ENCODE measurements at regions not wholly inside any gene's neighbourhood (a gene's known extent, or its start where the extent isn't known, plus 50 kb on each side); places are given as distances from the start of the nearest gene placed in this dataset.

DNA sequence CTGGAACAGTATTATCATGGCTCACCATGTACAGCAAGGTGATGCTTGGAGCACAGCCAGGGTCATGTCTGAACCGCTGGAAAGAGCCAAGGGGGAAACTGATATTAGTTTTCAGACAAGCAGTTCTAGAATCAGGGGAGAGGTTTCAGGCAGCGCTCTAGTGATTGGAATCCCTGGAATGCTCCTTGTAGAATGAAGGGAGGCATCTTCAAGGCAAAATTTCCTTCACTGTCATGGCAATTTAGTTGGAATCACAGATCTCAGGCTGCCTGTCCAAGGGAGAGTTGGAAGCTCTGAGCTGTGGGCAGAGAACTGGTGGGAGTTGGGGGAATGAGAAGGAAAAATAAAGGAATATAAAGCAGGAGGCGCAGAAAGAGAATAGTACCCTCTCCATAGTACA is 737.1 kb downstream of the PTPRU start:
- DNase-seq (ENCODE audit: low read depth in 2 of 2) = no peak

DNA sequence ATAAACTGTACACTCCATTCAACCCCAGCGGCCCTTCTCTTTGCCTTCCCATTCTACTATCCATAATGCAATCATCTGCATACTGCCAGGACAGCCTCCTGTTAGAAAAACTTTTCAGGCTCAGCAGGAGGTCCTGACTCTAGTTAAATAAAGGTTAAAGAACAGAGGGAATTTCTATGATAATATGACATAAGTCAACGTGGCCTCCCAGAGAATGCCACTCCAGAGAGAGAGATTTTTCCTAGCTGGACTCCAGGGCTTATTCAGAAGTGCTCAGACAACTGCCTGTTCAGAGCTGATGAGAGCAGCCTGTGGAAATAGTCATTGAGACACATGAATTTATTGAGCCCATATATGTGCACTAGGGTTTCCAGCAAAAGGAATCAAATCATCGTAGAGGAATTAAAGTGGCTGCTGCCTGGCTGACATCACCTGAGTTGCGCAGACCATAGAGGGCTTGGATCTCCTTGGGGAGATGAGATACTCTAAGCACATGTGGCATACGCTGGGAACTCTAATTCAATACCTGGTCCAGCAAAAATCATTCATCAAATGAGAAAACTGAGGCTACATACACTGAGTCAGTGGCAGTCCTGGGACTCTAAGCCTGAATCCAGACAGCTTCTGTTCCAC is 736.2 kb downstream of the PTPRU start:
- DNase-seq (ENCODE audit: low read depth in 2 of 2) = no peak

DNA sequence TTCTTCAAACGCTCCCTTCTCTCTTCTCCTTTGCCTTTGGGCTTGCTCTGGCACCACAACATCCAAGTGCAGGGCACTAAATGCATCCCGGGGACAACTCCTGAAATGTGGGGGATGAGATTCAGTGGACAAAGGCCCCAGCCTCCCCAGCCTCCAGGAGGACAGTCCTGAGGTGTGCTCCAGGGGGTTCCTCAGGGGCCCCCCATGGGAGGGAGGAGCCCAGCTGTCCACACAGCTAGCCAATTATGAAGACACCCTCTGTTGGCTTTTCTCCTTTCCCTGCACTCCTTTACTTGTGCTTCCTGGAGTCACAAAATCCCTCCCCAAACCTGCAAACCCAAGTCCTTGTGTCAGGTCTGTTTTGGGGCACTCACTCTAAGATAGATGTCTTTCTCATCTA is 735.4 kb downstream of the PTPRU start:
- no peak for DNase-seq (ENCODE audit: low read depth in 2 of 2)

DNA sequence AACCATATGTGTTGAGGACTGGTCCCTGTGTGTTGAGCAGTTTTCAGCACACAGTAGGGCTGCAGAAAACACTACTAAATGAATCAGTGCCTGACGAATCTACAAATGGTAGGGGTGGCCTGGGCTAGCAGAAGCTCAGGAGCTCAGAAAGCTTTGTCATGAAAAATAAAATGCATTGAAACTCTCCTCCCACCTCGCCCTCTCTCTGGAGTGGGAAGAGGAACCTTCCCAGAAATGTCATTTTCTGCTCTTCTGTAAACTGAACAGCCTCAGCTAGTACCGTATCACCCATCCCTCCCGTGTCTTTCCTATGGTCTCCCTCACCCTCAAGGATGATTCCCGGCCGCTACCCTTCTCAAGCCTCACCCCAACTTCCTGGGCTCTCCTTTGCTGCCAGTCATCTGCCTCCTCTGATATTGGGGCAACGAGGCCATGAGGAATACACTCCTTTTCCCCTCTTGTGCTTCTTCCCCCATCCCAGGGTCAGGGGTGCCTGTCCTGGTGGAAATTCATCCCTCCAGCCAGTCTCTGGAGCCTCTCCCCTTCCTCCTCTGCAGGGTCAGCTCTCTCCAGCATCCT is 734.5 kb downstream of the PTPRU start:
- no peak for DNase-seq (ENCODE audit: low read depth in 2 of 2)

DNA sequence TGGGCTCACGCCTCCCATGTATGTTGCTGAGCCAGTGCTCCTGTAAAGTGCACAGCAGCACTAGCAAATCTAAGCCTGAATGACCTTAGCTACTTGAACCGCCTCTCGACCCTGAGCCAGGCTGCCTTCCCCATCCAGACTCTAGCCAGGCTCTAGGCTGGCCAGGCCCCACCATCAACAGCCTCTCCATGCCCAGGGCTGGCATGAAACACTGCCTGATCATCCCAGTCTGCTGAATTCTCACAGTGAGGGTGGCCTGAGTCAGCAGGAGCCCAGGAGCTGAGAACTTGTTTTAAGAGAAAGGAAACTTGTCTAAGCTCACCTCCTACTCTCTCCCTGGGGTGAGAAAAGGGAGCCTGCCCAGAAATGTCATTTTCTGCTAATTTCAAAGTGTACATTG is 733.3 kb downstream of the PTPRU start:
- no peak for DNase-seq (ENCODE audit: low read depth in 2 of 2)

DNA sequence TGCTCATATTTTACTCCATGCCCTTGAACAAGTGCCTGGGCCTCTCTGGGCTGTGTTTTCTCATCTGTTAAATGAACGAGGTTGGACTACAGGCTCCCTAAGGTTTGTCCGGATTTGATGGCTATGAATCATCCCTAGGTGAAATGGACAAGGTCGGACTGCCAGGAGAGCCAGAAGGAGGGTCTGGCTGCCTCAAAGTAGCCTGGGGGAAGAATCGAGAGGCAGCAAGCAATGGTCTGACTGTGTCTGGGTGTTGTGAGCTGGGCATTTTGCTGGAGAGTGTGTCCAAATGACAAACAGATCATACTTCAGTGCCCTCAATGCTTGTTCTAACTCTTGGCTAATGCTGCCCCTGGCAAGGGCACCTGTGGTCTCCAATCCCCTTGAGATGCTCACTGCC is 730.9 kb downstream of the PTPRU start:
- no peak for DNase-seq (ENCODE audit: low read depth in 2 of 2)

DNA sequence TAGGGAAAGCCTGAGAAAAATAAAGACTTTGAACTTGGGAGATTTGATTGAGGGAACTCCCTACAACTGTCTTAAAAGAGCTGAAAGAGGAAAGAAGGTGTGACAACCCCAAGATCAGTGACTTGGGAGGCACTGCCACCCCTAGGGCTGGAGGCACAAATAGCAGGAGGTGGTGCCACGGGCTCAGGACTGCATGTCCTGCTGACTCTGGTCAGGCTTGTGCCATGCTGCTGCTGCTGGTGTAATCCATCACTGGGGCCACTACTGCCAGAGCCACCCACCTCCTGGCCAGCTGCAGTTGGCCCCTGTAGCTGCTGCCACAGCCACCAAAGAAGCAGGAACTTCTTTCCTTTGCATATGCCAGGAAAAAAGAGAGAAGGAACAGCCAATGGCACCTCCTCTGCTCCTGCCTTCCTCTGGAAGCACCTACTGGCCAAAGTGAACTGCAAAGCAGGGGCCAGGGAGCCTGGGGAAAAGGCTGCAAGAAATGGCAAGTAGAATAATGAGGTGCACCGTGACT is 730.3 kb downstream of the PTPRU start:
- no peak for DNase-seq (ENCODE audit: low read depth in 2 of 2)

DNA sequence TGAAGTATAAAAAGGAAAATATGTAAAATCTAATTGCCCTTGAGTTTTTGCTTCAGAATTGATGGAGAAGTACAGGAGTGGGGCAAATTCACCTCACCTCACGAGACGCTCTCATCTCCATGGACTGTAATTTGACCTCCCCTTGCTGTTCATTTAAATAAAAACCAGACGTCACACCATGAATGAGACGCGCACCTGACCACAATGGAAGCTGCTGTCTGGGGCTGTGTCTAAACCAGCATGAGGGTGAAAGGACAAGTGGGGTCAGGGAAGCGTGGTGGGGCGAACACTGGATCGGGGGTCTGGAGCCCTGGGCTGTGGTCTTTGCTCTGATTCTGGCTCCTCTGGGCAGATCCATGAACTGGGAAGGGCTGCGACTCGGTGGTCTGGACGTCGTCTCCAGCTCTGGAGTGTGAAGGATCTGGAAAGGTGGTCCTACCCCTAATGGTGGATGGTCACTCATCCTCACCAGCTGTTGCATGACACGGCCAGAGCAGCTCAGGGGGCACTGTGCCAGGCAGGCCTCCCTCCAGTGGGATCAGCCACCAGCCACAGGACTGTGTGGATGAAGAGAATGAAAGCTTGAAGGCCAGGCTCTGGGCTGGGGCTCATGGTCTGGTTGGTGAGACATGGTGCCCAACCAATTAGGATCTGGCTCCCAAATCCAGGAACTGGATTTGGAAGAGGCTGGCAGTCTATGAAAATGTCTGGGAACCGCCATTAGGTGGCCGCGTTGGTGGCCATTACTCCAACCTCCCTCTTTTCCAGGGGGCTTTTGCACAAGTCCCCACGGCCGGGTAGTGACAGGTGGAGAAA is 728.6 kb downstream of the PTPRU start:
- no peak for DNase-seq (ENCODE audit: low read depth in 2 of 2)

DNA sequence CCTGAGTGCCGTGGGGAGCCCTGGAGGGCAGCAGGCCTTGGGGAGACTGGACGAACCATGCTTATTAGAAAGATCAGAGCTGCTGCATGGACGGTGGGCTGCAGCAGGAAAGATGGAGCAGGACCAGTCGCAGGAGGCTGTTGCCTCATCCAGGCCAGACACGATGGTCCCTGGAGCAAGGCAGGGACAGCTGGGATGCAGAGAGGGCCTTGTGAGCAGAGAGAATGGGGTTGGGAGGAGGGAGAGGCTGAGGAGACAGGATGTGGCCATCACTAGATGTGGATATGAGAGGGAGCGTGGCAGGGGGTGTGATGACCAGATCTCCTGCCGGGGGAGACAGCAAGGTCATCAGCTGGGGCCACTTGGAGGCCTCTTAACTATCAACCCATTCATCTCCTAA is 727.6 kb downstream of the PTPRU start:
- no peak for DNase-seq (ENCODE audit: low read depth in 2 of 2)

DNA sequence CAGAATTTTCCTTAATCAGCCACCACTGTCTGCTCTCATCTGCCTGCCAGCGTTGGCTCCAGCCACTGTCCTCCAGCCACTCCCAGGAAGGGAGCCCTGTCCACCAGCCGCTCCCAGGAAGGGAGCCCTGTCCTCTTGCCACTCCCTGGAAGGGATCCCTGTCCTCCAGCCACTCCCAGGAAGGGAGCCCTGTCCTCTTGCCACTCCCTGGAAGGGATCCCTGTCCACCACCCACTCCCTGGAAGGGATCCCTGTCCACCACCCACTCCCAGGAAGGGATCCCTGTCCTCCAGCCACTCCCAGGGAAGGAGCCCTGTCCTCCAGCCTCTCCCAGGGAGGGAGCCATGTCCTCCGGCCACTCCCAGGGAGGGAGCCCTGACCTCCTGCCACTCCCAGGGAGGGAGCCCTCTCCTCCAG is 726.5 kb downstream of the PTPRU start:
- no peak for DNase-seq (ENCODE audit: low read depth in 2 of 2)

DNA sequence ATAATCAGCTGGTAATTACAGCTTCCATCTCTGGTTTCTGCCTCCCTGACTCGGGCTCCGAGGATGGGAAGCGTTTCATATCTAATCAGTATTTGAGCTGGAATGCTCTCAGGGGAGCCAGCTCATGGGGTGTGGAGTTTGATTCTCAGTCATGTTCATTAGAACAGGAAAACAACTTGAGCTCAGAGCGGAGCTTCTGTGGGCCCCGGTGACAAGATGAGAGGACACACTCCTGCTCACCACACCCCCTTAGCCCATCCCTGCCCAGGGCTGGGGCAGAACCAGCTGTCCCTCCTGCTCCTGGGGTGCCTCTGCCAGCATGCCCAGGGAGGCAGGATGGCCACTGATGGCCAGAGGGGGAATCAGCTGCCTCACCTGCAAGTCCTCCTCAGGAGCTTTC is 726.0 kb downstream of the PTPRU start:
- DNase-seq (ENCODE audit: low read depth in 2 of 2) = no peak

DNA sequence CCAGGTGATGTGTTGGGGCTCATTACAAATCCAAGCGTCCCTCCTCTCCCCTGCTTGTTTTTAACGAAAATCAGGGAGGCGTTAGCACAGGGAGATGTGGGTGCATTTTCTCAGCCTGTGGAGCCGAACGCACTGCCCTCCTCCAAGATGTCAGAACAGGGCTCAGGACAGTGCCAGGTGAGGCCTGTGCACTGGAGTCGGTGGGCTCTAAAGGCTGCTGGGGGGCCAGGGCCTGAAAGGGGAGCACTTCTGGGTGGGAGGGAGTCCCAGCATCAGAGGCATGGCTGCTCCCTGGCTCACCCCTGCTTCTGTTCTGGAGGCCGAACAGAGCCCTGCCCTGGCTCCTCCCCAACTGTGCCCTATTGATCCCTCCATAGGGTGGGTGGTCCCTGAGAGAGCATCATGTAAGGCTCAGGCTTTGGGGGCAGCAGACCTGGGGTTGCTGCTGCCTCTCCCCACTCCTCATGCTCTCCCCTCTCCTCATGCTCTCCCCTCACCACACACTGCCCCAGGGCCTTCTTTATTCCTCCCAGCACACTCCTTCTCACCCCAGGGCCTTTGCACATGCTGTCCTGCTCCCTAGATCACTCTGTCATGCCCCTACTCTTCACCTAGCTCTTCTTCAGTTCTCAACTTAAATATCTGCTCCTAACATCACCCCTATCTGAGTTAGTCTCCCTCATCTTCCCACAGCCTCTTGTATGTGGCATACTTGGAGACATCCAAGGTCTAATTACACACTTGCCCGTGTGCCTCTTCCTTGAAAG is 725.2 kb downstream of the PTPRU start:
- no peak for DNase-seq (ENCODE audit: low read depth in 2 of 2)

DNA sequence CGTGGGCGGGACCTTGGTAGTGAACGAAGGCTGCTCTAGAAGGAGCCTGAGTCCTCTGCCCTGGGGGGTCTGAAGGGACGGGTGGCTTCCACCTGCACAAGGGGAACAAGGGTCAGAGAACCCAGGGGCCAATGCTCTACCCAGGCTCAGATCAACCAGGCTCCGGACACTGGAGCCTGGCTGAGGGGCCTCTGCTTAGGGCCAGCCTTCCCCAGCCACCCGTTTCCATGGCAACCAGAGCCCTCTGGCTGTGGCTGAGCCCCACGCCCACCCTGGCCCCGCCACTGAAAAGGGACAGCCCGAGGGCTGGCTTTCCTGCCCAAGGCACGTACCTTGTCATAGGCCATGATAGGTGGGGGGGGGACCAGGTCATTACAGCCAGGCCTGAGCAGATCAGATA is 724.6 kb downstream of the PTPRU start:
- no peak for DNase-seq (ENCODE audit: low read depth in 2 of 2)

DNA sequence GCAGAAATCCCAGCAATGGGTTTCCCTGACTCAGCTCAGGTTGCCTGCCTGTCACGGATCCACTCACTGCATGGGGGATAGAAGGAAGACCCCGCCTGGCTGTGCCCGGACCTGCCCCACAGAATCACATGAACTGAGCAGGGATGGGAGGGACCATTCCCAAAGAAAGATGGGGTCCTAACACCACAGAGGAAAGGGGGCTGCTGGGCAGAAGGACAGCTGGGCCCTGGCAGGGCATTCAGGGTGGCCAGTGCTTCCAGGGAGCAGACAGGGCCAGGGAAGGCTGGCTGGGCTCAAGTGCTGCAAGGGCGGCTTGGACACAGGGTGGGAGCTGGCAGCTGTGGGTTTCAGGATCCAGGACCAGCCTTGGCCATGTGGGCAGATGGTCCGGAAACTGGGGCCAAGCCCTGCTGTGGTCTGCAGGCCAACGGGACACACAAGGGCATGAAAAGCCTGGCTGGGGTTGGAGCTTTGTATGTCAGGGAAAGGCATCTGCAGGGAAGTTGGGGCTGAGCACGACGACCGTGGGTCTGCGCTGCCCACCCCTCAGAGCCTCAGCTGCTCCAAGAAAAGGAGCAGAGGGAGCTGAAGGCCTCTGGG is 723.9 kb downstream of the PTPRU start:
- no peak for DNase-seq (ENCODE audit: low read depth in 2 of 2)

DNA sequence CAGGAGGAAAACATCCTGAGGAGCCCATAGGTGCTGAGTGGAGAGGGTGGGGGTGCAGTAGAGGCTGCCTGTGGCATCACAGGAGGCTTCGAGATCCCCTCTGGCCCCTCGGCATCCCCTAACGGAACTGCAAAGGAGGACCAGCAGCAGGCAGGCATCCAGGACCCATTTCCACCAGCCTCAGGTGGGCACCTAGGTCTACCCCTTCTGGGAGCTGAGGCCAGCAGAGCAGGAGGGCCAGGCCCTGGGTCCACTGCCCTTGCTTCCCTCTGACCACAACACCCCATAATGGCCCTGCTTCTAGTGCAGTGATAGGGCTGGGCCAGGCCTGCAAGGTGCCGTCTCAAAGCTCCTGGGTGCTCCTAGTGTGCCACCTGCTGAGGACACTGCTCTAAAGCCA is 723.0 kb downstream of the PTPRU start:
- DNase-seq (ENCODE audit: low read depth in 2 of 2) = no peak

DNA sequence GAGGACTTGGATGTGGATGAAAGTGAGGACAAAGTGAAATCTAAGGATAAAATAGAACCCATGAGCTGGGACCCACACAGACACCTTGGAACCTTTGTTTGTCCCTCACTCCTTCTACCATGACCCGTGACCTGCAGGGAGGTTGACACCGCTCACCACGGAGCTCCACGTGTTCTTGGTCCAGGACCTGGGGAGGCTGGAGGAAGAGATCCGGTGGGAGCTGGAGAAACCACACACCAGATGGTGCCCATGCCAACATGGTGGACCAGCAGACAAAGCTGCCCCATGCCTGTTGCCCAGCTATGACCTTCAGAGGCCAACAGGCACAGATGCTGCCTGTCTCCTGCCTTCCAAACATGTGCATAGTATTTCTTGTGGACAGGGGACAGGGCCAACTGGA is 721.9 kb downstream of the PTPRU start:
- no peak for DNase-seq (ENCODE audit: low read depth in 2 of 2)

DNA sequence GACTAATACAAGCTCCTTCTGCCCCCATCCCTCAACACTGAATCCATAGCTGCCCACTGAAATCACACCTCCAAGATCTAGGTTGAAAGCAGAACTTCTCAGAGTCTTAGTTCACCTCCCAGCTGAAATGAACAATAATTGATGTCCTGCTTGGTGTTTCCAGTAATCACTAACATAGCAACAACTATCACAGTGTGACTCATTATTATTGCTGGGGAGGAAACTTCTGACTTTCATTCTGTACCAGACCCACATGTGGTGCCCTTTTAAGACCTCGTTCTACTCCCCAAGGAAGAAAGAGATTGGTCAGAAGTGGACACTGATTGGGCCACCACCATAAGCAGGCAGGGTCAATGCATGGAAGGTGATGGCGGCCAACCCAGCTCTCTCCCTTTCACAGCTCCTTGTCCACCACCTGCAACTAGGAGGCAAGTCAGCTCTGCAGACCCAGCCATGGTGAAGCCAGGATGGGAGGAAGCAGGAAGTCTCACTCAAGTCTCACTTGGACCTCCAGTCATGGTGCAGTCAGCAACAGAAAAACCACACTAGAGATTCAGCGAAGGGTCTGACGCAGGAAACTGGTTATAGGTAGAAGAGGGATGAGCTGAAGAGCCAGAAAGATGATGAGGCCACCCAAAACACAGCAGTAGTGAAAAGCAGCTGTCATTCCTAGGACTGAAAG is 720.2 kb downstream of the PTPRU start:
- no peak for DNase-seq (ENCODE audit: low read depth in 2 of 2)

DNA sequence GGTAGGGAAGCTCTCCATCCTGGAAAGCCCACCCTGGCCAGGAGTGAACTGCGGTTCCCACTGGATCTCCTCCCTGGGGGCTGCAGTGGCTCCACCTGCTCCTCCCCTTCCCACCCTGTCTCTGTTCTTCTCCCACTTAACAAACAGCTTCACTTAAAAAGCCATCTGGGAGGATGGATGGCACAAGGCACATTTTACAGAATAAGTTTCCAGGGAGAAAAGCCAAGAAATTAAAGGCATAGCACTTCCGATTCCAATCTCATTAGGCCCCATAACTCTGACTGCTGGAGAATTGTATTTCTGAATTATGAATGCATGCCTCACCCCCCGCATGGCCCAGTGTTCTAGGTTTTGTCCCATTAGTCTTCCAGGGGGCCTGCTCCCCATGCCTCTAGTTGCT is 718.3 kb downstream of the PTPRU start:
- DNase-seq (ENCODE audit: low read depth in 2 of 2) = no peak

DNA sequence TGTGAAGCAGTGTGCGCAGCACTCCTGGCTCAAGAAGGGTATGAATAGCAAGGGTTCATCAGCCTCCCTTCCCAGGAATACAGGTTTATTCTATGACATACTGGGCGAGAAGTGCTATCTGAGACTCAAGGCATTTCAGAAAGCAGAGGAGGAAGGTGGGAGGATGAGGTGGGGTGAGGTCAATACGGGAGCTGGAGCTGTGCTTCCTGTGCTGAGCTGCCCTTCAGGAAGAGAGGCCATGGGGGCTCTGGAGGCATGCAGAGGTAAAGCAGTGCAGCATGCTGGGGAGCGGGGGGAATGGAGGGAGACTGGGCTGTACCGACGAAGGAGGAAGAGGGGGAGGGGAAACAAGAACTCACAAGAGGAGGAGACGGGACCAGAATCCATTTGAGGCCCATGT is 717.6 kb downstream of the PTPRU start:
- no peak for DNase-seq (ENCODE audit: low read depth in 2 of 2)

DNA sequence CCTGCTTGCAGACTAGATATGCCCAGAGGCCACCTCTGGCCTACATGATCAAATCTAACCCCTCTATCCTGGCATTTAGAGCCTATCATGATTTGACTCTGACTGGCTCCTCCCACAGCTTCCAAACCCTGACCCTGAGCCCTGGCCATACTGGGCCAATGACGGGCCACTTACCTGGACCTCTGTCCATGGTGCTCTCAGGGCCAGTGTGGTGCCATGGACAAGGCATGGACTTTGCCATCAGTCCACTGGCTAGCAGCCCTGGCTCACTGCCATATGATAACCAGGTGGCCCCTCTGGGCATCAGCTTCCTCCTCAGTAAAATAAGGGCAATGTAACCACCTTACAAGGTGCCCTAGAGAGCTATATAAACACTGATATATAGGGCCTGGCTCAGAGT is 713.4 kb downstream of the PTPRU start:
- DNase-seq (ENCODE audit: low read depth in 2 of 2) = no peak

DNA sequence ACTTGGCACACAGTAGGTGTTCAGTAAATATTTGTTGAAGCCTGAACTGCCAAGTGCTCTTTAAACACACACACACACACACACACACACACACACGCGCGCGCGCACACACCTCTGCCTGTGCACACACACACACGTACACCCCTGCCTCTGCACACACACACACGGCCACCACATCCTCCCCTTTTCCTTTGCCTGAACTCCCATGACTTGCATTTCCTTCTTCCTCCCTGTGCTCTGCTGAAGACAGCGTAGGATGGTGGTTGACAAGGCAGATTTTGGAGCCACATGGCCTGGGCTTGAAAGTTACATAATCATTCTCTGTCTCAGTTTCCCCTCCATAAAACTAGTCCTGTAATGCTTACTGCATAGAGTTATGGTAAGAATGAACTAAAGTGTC is 712.3 kb downstream of the PTPRU start:
- no peak for DNase-seq (ENCODE audit: low read depth in 2 of 2)
